ENCODE measurements at regions not wholly inside any gene's neighbourhood (a gene's known extent, or its start where the extent isn't known, plus 50 kb on each side); places are given as distances from the start of the nearest gene placed in this dataset.

DNA sequence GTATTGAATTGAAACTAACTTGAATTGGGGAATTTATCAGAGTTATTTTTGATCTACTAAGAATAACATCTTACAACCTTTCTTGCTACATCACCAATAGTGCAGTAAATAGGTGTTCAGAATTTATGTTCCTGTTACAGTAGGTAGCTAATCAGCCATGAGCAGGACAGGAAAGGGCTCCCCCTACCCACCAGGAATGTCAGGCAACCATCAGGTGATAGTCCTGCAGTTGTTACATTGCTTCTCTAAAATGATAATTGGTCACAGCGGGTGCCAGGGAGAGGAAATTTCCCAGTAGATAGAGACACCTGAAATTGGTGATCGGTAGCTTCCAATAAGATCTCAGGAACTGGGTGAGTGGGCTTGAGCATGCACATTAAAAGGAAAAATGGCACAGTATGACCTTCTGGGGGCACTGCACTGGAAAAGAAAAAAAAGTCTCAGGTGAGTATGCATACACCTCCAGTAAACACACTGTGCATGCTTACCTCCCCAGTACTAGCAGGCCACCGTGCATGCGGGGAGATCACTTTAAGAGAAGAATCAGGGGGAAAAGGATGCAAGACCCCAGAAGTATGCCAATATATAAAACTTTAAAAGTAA is 1092.0 kb upstream of the LRRTM1 start:
- TF ChIP-seq EP300 (IDR thresholded peaks at IDR 0.05; ENCODE audit: borderline replicate concordance), result no peak
- TF ChIP-seq, protein P1, sequence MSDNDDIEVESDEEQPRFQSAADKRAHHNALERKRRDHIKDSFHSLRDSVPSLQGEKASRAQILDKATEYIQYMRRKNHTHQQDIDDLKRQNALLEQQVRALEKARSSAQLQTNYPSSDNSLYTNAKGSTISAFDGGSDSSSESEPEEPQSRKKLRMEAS (IDR thresholded peaks at IDR 0.05), result no peak
- TF ChIP-seq EGR1 (IDR thresholded peaks at IDR 0.05), result no peak
- no peak for TF ChIP-seq TAF1 (IDR thresholded peaks at IDR 0.05; ENCODE audit: low read depth)
- TF ChIP-seq TEAD4 (IDR thresholded peaks at IDR 0.05), result no peak
- TF ChIP-seq YY1 (IDR thresholded peaks at IDR 0.05; ENCODE audit: low read depth), result no peak
- TF ChIP-seq USF1 (IDR thresholded peaks at IDR 0.05), result no peak
- no peak for TF ChIP-seq REST (IDR thresholded peaks at IDR 0.05; ENCODE audit: low read depth)
- no peak for TF ChIP-seq CEBPB (IDR thresholded peaks at IDR 0.05)
- no peak for TF ChIP-seq TCF12 (IDR thresholded peaks at IDR 0.05; ENCODE audit: low read depth)
- no peak for TF ChIP-seq CREB1 (IDR thresholded peaks at IDR 0.05; ENCODE audit: low read depth)
- TF ChIP-seq RAD21 (IDR thresholded peaks at IDR 0.05; ENCODE audit: low read depth), result no peak
- TF ChIP-seq FOXM1 (IDR thresholded peaks at IDR 0.05; ENCODE audit: borderline replicate concordance, low read depth), result no peak
- no peak for TF ChIP-seq NFIC (IDR thresholded peaks at IDR 0.05)
